CD4-positive, alpha-beta T cell (primary cell): ENCODE measurements at regions not wholly inside any gene's neighbourhood (a gene's known extent, or its start where the extent isn't known, plus 50 kb on each side); places are given as distances from the start of the nearest gene placed in this dataset.

Experiments used
- ATAC-seq: fragments of 200-7000 bp; cut with Tn5 transposase; one replicate; pipeline ENCODE4 v1.10.0; 2022; ENCODE audit warnings: mild to moderate bottlenecking; ENCODE audit not compliant: poor library complexity
- CTCF ChIA-PET: fragments of 350-600 bp; sonication (Branson Sonifier 250); formaldehyde crosslinking; loops from one replicate; lab custom pipeline; 2021; ENCODE audit warnings: antibody characterized with exemption, inconsistent platforms; lab: Charles Lee
- POLR2A ChIA-PET: fragments of 350-600 bp; sonication (Branson Sonifier 250); formaldehyde crosslinking; loops from one replicate; lab custom pipeline; 2021; ENCODE audit warnings: antibody characterized with exemption, inconsistent platforms; lab: Charles Lee
- DNase-seq, 14 experiments: peaks; one replicate each; pipeline ENCODE4 v3.0.0-alpha.2; 2013 to 2020; ENCODE audit warnings: mixed read lengths in 2 of 14
- H3K27ac ChIP-seq, 2 donors: one replicate each; pipeline versions ENCODE4 v1.5.1 to v1.7.0; 2013; ENCODE audit warnings: low read length in 2 of 2, low read depth in 1 of 2, mild to moderate bottlenecking in 1 of 2
- H3K27me3 ChIP-seq, 2 experiments: 1 replicate in 1 of 2; 2 replicates in 1 of 2; pipeline versions ENCODE4 v1.6.1 to v1.7.0; 2013; ENCODE audit warnings: low read length in 2 of 2, control low read depth in 1 of 2, mild to moderate bottlenecking in 1 of 2, moderate library complexity in 1 of 2; ENCODE audit not compliant: insufficient read depth in 2 of 2, control insufficient read depth in 1 of 2
- H3K36me3 ChIP-seq: one replicate; pipeline ENCODE4 v1.6.1; 2013; ENCODE audit warnings: low read length, control low read depth; ENCODE audit not compliant: insufficient read depth
- H3K4me1 ChIP-seq: one replicate; pipeline ENCODE4 v1.6.1; 2013; ENCODE audit warnings: low read length, control low read depth; ENCODE audit not compliant: insufficient read depth
- H3K4me3 ChIP-seq: one replicate; pipeline ENCODE4 v1.5.1; 2013; ENCODE audit warnings: mild to moderate bottlenecking, low read length, moderate library complexity
- H3K9me3 ChIP-seq, 2 experiments: 1 replicate in 1 of 2; 2 replicates in 1 of 2; pipeline versions ENCODE4 v1.6.1 to v1.7.0; 2013; ENCODE audit warnings: low read length in 2 of 2, mild to moderate bottlenecking in 2 of 2, control low read depth in 1 of 2, moderate library complexity in 1 of 2; ENCODE audit not compliant: control insufficient read depth in 1 of 2, insufficient read depth in 1 of 2
- H3K27ac Mint-ChIP-seq: one replicate; pipeline ENCODE4 v1.8.0; 2020; ENCODE audit warnings: mixed read lengths
- H3K27me3 Mint-ChIP-seq: one replicate; pipeline ENCODE4 v1.8.0; 2021; ENCODE audit warnings: mixed read lengths
- H3K36me3 Mint-ChIP-seq: one replicate; pipeline ENCODE4 v1.8.0; 2021; ENCODE audit warnings: low read depth, mixed read lengths
- H3K4me1 Mint-ChIP-seq: one replicate; pipeline ENCODE4 v1.8.0; 2021; ENCODE audit warnings: low read depth, mixed read lengths
- H3K4me3 Mint-ChIP-seq: one replicate; pipeline ENCODE4 v1.8.0; 2020; ENCODE audit warnings: mild to moderate bottlenecking, mixed read lengths
- H3K9me3 Mint-ChIP-seq: one replicate; pipeline ENCODE4 v1.8.0; 2020; ENCODE audit warnings: mixed read lengths
- CTCF ChIP-seq: fragments of 200-600 bp; IDR thresholded peaks from one replicate; pipeline ENCODE4 v1.8.0; 2022; ENCODE audit warnings: antibody characterized with exemption, mild to moderate bottlenecking
- intact Hi-C, 2 experiments: fragments of 100-400 bp; cut with DNase I in 1 of 2; cut with micrococcal nuclease in 1 of 2; formaldehyde crosslinking; loops; one replicate each; pipeline versions ENCODE4 v1.15.1 to v1.9.0; 2023 to 2025; cut with DNase I, micrococcal nuclease

DNA sequence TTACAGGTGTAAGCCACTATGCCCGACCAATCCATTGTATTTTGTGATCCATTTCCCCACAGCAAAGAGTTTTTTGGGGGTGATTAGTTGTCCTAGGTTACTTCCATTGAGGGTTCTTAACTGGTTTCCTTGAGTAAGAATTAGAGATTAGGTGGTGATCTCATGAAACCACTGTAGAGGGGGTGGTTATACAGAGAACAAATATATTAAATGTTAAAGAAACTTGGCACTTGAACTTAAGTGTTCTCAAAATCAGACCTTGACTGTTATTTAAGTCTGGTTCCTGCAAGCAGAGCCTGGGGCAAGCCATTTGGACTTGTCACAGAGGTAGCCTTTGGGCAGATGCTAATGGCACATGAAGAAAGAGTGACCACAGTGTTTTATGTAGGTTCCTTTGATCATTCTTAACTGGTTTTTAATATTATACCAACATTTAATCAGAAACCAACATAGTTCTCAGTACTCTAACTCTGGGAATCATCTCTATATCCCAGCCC lies 288.5 kb downstream of the SOX4 start:
- ChIA-PET CTCF (no interaction called here), POLR2A (no interaction called here)
- peaks cover 10% of the 10 kb centered on the region for H3K9me3 Mint-ChIP-seq

DNA sequence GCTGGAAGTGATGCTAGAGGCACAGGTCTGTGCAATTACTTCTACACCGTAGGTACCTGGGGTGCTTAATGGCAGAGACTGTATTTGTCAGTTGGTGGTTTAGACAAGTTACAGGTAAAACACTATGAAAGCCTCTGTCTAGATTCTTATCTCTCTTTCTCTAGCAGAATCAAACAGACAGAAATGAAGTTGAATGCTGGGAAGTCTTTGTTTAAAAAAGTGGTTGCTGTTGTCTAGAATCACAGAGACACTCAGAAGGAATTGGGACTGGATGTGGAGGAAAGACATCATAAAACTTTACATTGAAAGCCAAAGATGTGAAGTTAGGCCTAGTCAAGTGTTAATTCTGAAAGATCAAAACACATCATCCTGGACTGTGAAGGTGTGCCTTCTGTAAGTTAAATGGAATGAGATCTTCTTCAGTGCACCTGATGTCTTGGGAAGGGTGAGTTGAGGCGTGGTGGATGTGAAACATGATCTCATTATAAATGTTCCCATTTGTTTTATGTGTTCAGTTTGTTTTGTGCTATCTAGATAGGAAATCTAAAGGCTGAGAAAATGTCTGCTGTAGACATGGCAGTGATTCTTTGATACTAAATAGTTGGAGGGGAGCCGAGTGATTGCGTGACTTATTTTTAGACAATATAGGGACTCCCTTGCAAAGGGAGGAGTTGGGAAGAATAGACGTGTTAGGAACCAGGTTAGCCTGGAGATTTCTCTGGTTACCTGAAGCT lies 290.2 kb downstream of the SOX4 start:
- intact Hi-C loops = no loop called here
- no peak for TF ChIP-seq CTCF
- H3K27ac ChIP-seq = no peak overlapping the region
- DNase-seq = peak in 2 of 14 experiments; percentile 9 to 10
- Mint-ChIP-seq H3K27ac (peak overlapping the region; percentile 80), H3K9me3 (peaks cover 6% of the 10 kb centered on the region), H3K27me3 (no peaks in the 10 kb centered on the region), H3K4me1 (peaks cover 11% of the 10 kb centered on the region), H3K4me3 (peak overlapping the region; percentile 22), H3K36me3 (no peaks in the 10 kb centered on the region)
- no peaks in the 10 kb centered on the region for H3K36me3 ChIP-seq
- no peak overlapping the region for H3K4me3 ChIP-seq
- H3K9me3 ChIP-seq = peaks cover 0 to 4% of the 10 kb centered on the region in 2 experiments
- no peaks in the 10 kb centered on the region for H3K27me3 ChIP-seq
- POLR2A ChIA-PET = no interaction called here
- H3K4me1 ChIP-seq = no peaks in the 10 kb centered on the region
- peak; percentile 80 for ATAC-seq
- CTCF ChIA-PET = no interaction called here

More for the DNA sequence above, 288.5 kb downstream of the SOX4 start:
- no peak for ATAC-seq
- no peaks in the 10 kb centered on the region for H3K36me3 ChIP-seq
- H3K4me3 ChIP-seq = no peak overlapping the region
- no peak overlapping the region for H3K27ac ChIP-seq
- Mint-ChIP-seq H3K4me1 (peaks cover 16% of the 10 kb centered on the region), H3K4me3 (no peak overlapping the region), H3K27me3 (no peaks in the 10 kb centered on the region), H3K27ac (no peak overlapping the region), H3K36me3 (peaks cover 2% of the 10 kb centered on the region)
- DNase-seq = no peak
- intact Hi-C loops = no loop called here
- H3K9me3 ChIP-seq = peaks cover 0 to 4% of the 10 kb centered on the region in 2 experiments
- no peaks in the 10 kb centered on the region for H3K27me3 ChIP-seq
- no peak for TF ChIP-seq CTCF
- no peaks in the 10 kb centered on the region for H3K4me1 ChIP-seq

DNA sequence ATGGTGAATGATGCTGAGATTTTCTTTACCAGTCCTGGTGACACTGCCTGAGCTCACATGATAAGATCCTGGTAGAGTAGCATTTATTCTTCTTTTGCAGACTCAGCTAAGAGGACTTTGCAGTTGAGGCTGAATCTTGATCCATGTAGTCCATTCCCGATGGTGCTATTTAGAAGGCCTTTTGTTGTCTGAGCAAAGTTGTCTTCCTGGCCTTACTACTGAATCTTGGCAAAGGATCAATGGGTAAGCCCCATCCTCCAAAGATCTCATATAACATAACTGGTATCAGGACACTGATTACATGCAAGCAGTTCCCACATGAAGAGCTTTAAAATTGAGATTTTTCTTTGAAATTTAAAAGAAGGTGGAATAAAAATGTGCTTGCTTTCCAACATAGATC lies 291.6 kb downstream of the SOX4 start:
- Histone ChIP-seq H3K4me1 (no peaks in the 10 kb centered on the region), H3K4me3 (no peak overlapping the region), H3K9me3 (peaks cover 0 to 4% of the 10 kb centered on the region in 2 experiments), H3K36me3 (no peaks in the 10 kb centered on the region), H3K27ac (no peak overlapping the region), H3K27me3 (no peaks in the 10 kb centered on the region)
- H3K36me3 Mint-ChIP-seq = no peaks in the 10 kb centered on the region
- ATAC-seq (no peak), DNase-seq (no peak)
- H3K4me1 Mint-ChIP-seq = peaks cover 11% of the 10 kb centered on the region
- ChIA-PET CTCF (no interaction called here), POLR2A (no interaction called here)
- intact Hi-C loops = no loop called here
- H3K27me3 Mint-ChIP-seq = no peaks in the 10 kb centered on the region
- no peak overlapping the region for H3K27ac Mint-ChIP-seq
- peaks cover 2% of the 10 kb centered on the region for H3K9me3 Mint-ChIP-seq
- H3K4me3 Mint-ChIP-seq = no peak overlapping the region
- TF ChIP-seq CTCF = no peak
